K562 (cell line): ENCODE measurements at regions not wholly inside any gene's neighbourhood (a gene's known extent, or its start where the extent isn't known, plus 50 kb on each side); places are given as distances from the start of the nearest gene placed in this dataset.

Source experiments
- ATAC-seq: fragments of 200-7000 bp; cut with Tn5 transposase; 3 replicates; pipeline ENCODE4 v1.9.1; 2020; ENCODE audit warnings: moderate library complexity
- BruUV-seq: library from RNA; stranded (reverse); fragments of 400-500 nt; replicated peaks from 2 replicates; lab custom pipeline; 2021; lab: Mats Ljungman, UMichigan
- CTCF ChIA-PET: fragments of 300-600 bp; formaldehyde crosslinking; extraction: SDS; loops from one replicate; lab custom pipeline; 2021; ENCODE audit warnings: low intra/inter-chr PET ratio; lab: Yijun Ruan, JAX
- POLR2A ChIA-PET: fragments of 300-600, 350-650 bp; sonication (Branson Sonifier 250); formaldehyde crosslinking; extraction: SDS; loops from one replicate; lab custom pipeline; 2021; ENCODE audit warnings: antibody characterized with exemption, inconsistent platforms; lab: Yijun Ruan, JAX
- DNase-seq, 4 experiments: peaks; one replicate each; pipeline versions ENCODE4 v3.0.0 to v3.0.0-alpha.2; 2011 to 2018; ENCODE audit warnings: low spot score in 3 of 4, mixed read lengths in 3 of 4; ENCODE audit errors: extremely low read depth in 1 of 4
- FAIRE-seq: peaks from 2 replicates; lab custom pipeline; 2011; peaks lifted over from hg19 to GRCh38; lab: Jason Lieb, UNC
- H2AFZ ChIP-seq: 2 replicates; pipeline ENCODE4 v1.6.0; 2011; ENCODE audit warnings: low read depth, low read length, control low read depth, inconsistent platforms
- H3K27ac ChIP-seq: fragments of 200-600 bp; 3 replicates; pipeline ENCODE4 v1.8.0; 2011; ENCODE audit warnings: low read depth, mild to moderate bottlenecking, control low read depth, inconsistent platforms, low read length, moderate library complexity, mixed read lengths; ENCODE audit errors: extremely low read depth
- H3K27me3 ChIP-seq, 2 experiments: fragments of 300-600 bp in 1 of 2; 2 replicates in 1 of 2; 3 replicates in 1 of 2; pipeline versions ENCODE4 v1.6.0 to v1.8.0; 2011; ENCODE audit warnings: inconsistent platforms in 2 of 2, low read length in 2 of 2, mild to moderate bottlenecking in 1 of 2, mixed read lengths in 1 of 2, moderate library complexity in 1 of 2; ENCODE audit not compliant: control insufficient read depth in 2 of 2, insufficient read depth in 2 of 2
- H3K36me3 ChIP-seq: fragments of 300-600 bp; 3 replicates; pipeline ENCODE4 v1.8.0; 2011; ENCODE audit warnings: mild to moderate bottlenecking, low read length, inconsistent platforms; ENCODE audit not compliant: control insufficient read depth, insufficient read depth
- H3K4me1 ChIP-seq, 2 experiments: fragments of 200-600 bp in 1 of 2; replicated peaks in 1 of 2; 2 replicates in 1 of 2; 3 replicates in 1 of 2; pipeline versions ENCODE4 v1.5.1 to v1.8.0; 2011; ENCODE audit warnings: inconsistent platforms in 2 of 2, low read length in 2 of 2, mild to moderate bottlenecking in 1 of 2, mixed read lengths in 1 of 2, moderate library complexity in 1 of 2; ENCODE audit not compliant: control insufficient read depth in 2 of 2, insufficient read depth in 2 of 2
- H3K4me2 ChIP-seq: 2 replicates; pipeline ENCODE4 v1.6.1; 2011; ENCODE audit warnings: low read length, control low read depth, inconsistent platforms, mixed read lengths; ENCODE audit not compliant: insufficient read depth
- H3K4me3 ChIP-seq: fragments of 200-600 bp; sonication (generic), shearing (Covaris generic); 2 replicates; pipeline ENCODE4 v1.5.1; 2016; ENCODE audit warnings: control low read depth, inconsistent platforms
- H3K79me2 ChIP-seq: fragments of 200-600 bp; 3 replicates; pipeline ENCODE4 v1.8.0; 2011; ENCODE audit warnings: low read length, inconsistent platforms; ENCODE audit not compliant: control insufficient read depth, insufficient read depth
- H3K9ac ChIP-seq, 2 experiments: 2 replicates each; pipeline versions ENCODE4 v1.6.0 to v1.6.1; 2011; ENCODE audit warnings: low read depth in 2 of 2, low read length in 2 of 2, control low read depth in 1 of 2, inconsistent platforms in 1 of 2, mild to moderate bottlenecking in 1 of 2, mixed read lengths in 1 of 2; ENCODE audit not compliant: insufficient read depth in 1 of 2
- H3K9me1 ChIP-seq: one replicate; pipeline ENCODE4 v1.6.0; 2011; ENCODE audit warnings: inconsistent platforms, mild to moderate bottlenecking, low read length, moderate library complexity; ENCODE audit not compliant: control insufficient read depth, insufficient read depth
- H3K9me3 ChIP-seq: replicated peaks from 2 replicates; pipeline ENCODE4 v1.5.1; 2011; ENCODE audit warnings: low read depth, low read length, inconsistent platforms; ENCODE audit not compliant: control insufficient read depth, insufficient read depth
- H4K20me1 ChIP-seq: replicated peaks from 2 replicates; pipeline ENCODE4 v1.6.1; 2011; ENCODE audit warnings: low read length, inconsistent platforms, mixed read lengths; ENCODE audit not compliant: control insufficient read depth, insufficient read depth
- E2F1 ChIP-seq: sonication (generic); formaldehyde crosslinking; IDR thresholded peaks from 2 replicates; pipeline ENCODE4 v1.8.1; 2023; ENCODE audit warnings: mild to moderate bottlenecking, missing genetic modification reagents, moderate library complexity
- KDM5B ChIP-seq: fragments of 200-600 bp; sonication (generic); IDR thresholded peaks from 2 replicates; pipeline ENCODE4 v1.6.1; 2012; ENCODE audit warnings: low read depth, mild to moderate bottlenecking, moderate library complexity, low read length, control low read depth, inconsistent platforms; ENCODE audit not compliant: insufficient replicate concordance
- PHF8 ChIP-seq: fragments of 200-600 bp; sonication (generic); IDR thresholded peaks from 2 replicates; pipeline ENCODE4 v1.6.1; 2012; ENCODE audit warnings: mixed run types, mild to moderate bottlenecking, inconsistent platforms, low read length, moderate library complexity, borderline replicate concordance
- PML ChIP-seq: IDR thresholded peaks from 2 replicates; pipeline ENCODE4 v1.6.1; 2012; ENCODE audit warnings: low read length, inconsistent platforms
- SMARCB1 ChIP-seq: IDR thresholded peaks from 2 replicates; pipeline ENCODE4 v1.6.1; 2011; ENCODE audit warnings: improper control_type of control experiment, low read depth; ENCODE audit not compliant: insufficient read length
- TSC22D4 ChIP-seq: fragments of 450-650 bp; IDR thresholded peaks from 2 replicates; pipeline ENCODE4 v1.6.1; 2016; ENCODE audit warnings: missing genetic modification characterization, missing biosample characterization, control low read depth
- ZC3H8 ChIP-seq: fragments of 450-650 bp; IDR thresholded peaks from 2 replicates; pipeline ENCODE4 v1.6.1; 2017
- ZNF282 ChIP-seq: sonication (generic); formaldehyde crosslinking; IDR thresholded peaks from 2 replicates; pipeline ENCODE4 v1.8.1; 2023; ENCODE audit warnings: missing genetic modification reagents
- WGBS: fragments of 100-300 bp; shearing (Covaris generic); methylation state at CpG from one replicate; pipeline ENCODE4 v1.1.6; 2016; ENCODE audit warnings: low coverage, mixed read lengths; ENCODE audit not compliant: insufficient coverage; ENCODE audit errors: missing lambda C conversion rate; 5-methylcytosine and 5-hydroxymethylcytosine counted together
- in situ Hi-C: fragments of 300-500 bp; cut with MboI; formaldehyde crosslinking; loops from 4 replicates; pipeline ENCODE4 v1.15.0; 2018; ENCODE audit warnings: inconsistent platforms, mixed read lengths
- intact Hi-C: fragments of 100-400 bp; cut with micrococcal nuclease; formaldehyde crosslinking; loops from 2 replicates; pipeline ENCODE4 v1.14.2; 2022
- TF ChIP-seq, protein P1 (sequence below): fragments of 450-650 bp; IDR thresholded peaks from one replicate; pipeline ENCODE4 v1.6.1; 2018; ENCODE audit warnings: mild to moderate bottlenecking, moderate library complexity; ENCODE audit not compliant: partially characterized antibody

DNA sequence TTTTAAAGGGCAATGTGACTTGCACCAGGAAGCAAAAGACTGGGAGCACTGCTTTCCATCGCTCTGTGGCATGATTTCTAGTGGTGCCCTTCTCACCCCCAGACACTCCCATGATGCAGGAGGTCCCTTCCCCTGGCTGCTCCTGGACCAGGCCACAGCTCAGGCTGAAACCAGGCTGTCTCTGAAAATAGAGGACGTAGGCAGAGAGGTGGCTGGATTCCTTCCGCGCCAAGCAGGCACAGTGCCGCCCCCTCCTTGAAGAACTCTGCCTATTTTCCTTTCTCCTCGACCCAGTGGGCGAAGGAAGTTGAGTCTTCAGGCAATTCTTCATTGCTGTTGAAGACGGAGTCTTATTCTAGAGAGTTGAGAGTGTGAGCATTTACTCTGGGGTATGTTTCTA, 489.4 kb upstream of the TBL1XR1 start:
- in situ Hi-C loops = no loop called here
- no peak overlapping the region for H3K9ac ChIP-seq
- no peaks in the 10 kb centered on the region for H3K9me1 ChIP-seq
- no peaks in the 10 kb centered on the region; a peak in 1 of 5 replicates for H3K4me1 ChIP-seq
- H2AFZ ChIP-seq = no peak overlapping the region
- no peak for DNase-seq
- no peaks in the 10 kb centered on the region for H3K9me3 ChIP-seq
- H3K4me3 ChIP-seq = no peak overlapping the region
- no peak; the same call in 2 of the 3 replicates for ATAC-seq
- POLR2A ChIA-PET = no interaction called here
- no peaks in the 10 kb centered on the region for H3K79me2 ChIP-seq
- no peak overlapping the region for H3K27ac ChIP-seq
- no peaks in the 10 kb centered on the region for H4K20me1 ChIP-seq
- TF ChIP-seq PHF8 (0 out of 2 replicates have a peak, but pooled peaks have one; percentile 7), ZC3H8 (no peak), KDM5B (no peak), TSC22D4 (tag) (no peak), E2F1 (no peak), PML (no peak), SMARCB1 (no peak), ZNF282 (CRISPR knock-in tag) (no peak)
- TF ChIP-seq, protein P1, sequence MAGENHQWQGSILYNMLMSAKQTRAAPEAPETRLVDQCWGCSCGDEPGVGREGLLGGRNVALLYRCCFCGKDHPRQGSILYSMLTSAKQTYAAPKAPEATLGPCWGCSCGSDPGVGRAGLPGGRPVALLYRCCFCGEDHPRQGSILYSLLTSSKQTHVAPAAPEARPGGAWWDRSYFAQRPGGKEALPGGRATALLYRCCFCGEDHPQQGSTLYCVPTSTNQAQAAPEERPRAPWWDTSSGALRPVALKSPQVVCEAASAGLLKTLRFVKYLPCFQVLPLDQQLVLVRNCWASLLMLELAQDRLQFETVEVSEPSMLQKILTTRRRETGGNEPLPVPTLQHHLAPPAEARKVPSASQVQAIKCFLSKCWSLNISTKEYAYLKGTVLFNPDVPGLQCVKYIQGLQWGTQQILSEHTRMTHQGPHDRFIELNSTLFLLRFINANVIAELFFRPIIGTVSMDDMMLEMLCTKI = no peak
- intact Hi-C loops = no loop called here
- no TSS peak for BruUV-seq
- no peak for FAIRE-seq
- WGBS = 55% methylated on average over 8 of the region's 8 CpGs
- no peaks in the 10 kb centered on the region for H3K27me3 ChIP-seq
- H3K4me2 ChIP-seq = no peak overlapping the region
- H3K36me3 ChIP-seq = no peaks in the 10 kb centered on the region
- CTCF ChIA-PET = no interaction called here
